ENCODE measurements at regions not wholly inside any gene's neighbourhood (a gene's known extent, or its start where the extent isn't known, plus 50 kb on each side); places are given as distances from the start of the nearest gene placed in this dataset.

DNA sequence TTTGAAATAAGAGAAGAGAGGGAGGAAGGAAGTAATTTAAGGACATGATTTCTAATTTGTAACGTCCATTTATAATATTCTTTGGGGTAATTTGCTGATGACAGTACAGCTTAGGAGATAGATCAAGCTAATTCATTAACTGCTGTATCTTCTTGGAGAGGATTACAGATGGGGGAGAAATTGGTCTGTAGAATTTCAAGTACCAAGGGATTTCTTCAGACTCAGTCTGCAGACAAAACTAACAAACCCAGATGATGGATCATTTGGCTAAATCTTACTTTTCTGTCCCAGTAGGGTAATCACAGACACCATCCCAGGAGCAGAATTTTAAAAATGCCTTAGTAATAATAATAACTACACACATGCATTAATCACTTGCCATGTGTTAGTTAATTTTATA is 711.8 kb downstream of the KCNJ2 start:
- H3K4me3 ChIP-seq (ENCODE audit: low read length): no peak overlapping the region
- TF ChIP-seq ZNF274 (IDR thresholded peaks at IDR 0.05; ENCODE audit: low read depth, low read length): no peak

DNA sequence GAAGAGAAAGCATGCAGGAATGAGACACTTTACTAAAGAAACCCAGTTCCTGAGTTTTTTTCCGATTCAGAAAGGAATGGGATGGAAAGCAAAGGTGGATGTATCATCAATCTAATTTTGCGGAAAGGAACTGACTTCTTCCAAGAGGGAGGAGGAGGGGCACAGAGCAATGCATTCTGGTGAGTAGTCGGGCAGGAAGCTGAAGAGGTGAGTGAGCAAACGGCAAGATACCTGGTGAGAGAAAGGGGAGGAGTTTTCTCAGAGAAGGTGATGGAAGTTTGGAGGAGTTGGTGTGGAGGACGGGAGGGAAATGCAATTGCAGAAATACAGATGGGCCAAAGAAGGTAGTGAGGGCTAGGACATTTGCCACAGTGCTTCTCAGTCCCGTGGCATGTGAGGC is 713.2 kb downstream of the KCNJ2 start:
- H3K4me3 ChIP-seq (ENCODE audit: low read length): no peak overlapping the region
- TF ChIP-seq ZNF274 (IDR thresholded peaks at IDR 0.05; ENCODE audit: low read depth, low read length): no peak

DNA sequence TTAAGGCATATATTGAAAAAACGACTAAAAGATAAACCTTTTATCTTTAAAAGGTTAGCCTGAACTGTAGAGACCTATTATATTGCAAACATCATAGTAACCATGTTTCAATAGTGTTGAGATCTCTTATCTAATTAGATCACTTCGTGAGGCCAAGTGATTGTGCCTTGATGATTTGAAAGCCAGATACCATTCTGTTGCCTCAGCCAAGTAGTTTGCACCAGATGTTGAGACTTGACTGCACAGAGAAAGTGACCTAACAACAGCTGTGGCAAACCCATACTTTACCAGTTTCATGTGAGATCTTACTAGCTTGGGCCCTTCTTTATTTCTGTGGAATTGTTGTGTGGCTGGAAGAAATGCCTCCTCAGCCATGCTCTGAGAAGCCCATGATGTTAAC is 717.3 kb downstream of the KCNJ2 start:
- no peak overlapping the region for H3K4me3 ChIP-seq (ENCODE audit: low read length)
- no peak for TF ChIP-seq ZNF274 (IDR thresholded peaks at IDR 0.05; ENCODE audit: low read depth, low read length)

DNA sequence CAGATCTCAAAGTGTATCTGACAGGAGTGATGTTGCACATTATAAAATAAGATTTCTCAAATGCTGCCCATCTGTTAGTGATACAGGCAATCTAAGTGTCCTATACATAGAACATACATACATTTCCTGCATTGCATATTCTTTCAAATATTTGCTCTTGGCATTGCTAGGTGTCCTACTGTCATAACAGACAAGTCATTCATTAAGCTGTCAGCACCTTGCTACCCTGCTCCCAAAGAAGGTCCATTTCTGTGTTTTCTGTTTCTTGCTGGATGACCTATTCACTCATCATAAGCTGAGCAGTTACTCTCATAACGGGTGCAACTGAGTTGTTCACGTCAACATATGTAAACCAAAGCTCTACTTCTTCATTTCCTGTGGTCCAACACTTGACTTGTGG is 719.0 kb downstream of the KCNJ2 start:
- TF ChIP-seq ZNF274 (IDR thresholded peaks at IDR 0.05; ENCODE audit: low read depth, low read length): no peak
- H3K4me3 ChIP-seq (ENCODE audit: low read length): no peak overlapping the region

DNA sequence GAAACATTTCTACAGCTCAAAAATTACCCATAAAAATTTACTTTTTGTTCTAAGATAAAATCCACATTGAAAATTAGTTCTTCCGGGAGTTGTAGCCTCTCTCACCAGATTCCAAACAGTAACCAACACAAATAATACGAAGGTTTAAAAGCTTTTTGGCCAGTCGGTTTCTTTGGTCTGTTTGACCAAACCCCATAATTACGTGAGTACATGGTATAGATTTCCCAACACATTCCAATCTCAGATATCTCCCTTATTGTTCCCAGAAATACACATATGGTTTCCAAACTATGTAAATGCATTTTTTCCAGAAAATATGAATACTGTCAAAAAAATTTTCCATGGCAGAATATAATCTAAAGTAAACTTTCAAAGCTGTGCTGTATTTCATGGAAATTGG is 722.0 kb downstream of the KCNJ2 start:
- TF ChIP-seq ZNF274 (IDR thresholded peaks at IDR 0.05; ENCODE audit: low read depth, low read length): no peak
- no peak overlapping the region for H3K4me3 ChIP-seq (ENCODE audit: low read length)

DNA sequence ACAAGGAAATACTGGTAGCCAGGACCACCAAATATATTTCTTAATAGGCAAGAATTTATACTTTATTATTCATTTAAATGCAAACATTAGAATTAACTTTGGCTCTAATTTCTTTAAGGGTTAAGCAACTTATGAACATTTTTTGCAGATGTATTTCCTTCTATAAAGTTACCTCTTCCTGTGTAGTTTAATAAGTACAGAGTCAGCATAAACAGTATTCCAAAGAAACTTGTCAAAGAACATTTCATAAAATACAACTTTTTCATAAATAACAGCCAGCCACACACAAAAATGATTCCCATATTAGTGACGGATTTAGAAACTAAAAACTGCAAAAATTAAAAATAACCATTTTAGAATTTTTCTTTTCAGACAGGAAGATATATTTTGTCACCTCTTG is 723.2 kb downstream of the KCNJ2 start:
- H3K4me3 ChIP-seq (ENCODE audit: low read length): no peak overlapping the region
- no peak for TF ChIP-seq ZNF274 (IDR thresholded peaks at IDR 0.05; ENCODE audit: low read depth, low read length)

DNA sequence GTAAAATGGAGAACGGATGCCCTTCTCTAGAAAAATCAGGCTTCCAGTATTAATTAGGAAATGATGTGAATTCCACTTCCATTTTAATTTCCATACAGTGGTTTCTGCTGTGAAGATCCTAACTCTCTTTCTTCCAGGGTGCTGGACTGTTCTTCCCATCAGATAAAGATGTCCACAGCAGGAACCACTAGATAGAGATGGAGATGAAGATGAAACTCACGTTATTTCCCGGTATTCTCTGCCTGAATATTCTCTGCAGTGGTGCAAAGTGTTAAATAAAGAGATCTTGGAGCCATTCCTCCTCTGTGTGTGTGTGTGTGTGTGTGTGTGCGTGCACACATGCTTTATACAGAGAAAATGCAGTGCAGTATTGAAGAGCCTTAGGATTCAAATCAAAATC is 727.5 kb downstream of the KCNJ2 start:
- TF ChIP-seq ZNF274 (IDR thresholded peaks at IDR 0.05; ENCODE audit: low read depth, low read length): no peak

DNA sequence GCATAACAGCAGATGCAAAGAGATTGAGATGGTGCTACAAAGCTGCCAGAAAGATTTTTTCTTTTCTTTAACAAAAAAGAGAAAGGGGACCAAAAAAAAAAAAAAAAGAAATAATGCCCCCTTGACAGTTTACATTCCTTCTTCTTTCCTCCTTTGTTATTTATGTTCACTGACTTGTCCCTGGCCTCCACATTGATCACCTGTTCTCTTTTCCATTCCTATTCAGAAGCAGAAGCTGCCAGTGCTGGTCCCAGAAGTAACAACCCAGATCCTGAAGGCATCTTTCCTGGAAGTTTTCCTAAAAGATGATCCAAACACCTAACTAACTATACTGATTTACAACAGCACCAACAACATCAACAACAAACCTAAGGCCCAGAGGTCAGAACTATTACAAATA is 728.1 kb downstream of the KCNJ2 start:
- TF ChIP-seq ZNF274 (IDR thresholded peaks at IDR 0.05; ENCODE audit: low read depth, low read length): no peak
- H3K4me3 ChIP-seq (ENCODE audit: low read length): no peak overlapping the region

More for the DNA sequence above, 727.5 kb downstream of the KCNJ2 start:
- no peak overlapping the region for H3K4me3 ChIP-seq (ENCODE audit: low read length)

DNA sequence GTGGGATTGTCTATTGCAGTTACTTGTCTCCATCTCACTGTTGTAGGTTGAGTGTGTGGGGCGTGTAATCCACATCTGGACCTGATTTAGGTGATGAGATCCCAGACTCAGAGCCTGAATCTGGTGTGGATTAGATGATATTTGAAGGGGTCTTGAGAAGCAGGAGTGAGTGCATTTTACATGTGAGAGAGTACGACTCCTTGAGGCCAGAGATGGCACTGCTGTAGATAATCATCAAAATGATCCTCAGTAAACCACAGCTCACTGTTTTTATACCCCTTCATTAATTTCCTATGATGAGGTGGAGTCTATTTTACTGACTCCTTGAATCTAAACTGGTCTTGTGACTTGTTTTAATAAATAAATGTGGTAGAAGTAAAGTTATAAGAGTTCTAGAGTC is 732.5 kb downstream of the KCNJ2 start:
- H3K4me3 ChIP-seq (ENCODE audit: low read length): no peak overlapping the region

DNA sequence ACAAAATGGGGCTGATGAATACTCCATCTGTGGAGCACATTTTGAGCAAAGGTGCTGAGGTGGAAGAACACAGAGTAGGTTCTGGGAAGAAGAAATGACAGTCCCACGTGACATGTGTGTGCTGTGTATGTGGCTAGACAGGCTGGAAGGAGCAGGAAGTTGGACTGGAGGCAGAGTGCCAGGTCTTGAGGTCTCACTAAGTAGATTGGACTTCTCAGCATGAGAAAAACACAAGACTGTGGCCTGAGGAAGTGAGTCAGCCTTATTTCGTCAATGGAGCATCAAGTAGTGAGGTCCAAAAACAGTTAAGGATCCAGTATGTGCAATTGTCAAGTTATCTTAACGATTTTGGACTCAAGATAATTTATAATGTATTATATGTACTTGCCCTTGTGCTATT is 736.5 kb downstream of the KCNJ2 start:
- TF ChIP-seq ZNF274 (IDR thresholded peaks at IDR 0.05; ENCODE audit: low read depth, low read length): no peak

More for the DNA sequence above, 732.5 kb downstream of the KCNJ2 start:
- TF ChIP-seq ZNF274 (IDR thresholded peaks at IDR 0.05; ENCODE audit: low read depth, low read length): no peak

DNA sequence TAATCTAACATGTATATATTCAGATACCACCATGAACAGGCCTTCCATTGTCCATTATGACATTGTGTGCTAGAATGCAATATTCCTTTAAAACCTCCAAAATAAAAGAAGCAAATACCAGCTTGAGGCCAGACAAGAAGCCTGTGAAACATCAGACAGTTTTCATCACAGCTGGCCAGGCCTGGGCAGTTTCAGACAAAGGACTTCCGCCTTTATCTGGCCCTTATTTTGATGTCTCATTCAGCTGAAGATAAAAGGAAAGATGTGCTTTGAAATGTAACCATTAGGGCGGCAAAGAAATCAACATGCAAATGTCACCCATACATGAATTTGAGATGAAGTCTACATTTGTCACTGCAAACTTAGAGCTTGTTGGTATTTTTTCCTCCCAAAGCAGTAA is 737.5 kb downstream of the KCNJ2 start:
- no peak overlapping the region for H3K4me3 ChIP-seq (ENCODE audit: low read length)
- no peak for TF ChIP-seq ZNF274 (IDR thresholded peaks at IDR 0.05; ENCODE audit: low read depth, low read length)

More for the DNA sequence above, 736.5 kb downstream of the KCNJ2 start:
- no peak overlapping the region for H3K4me3 ChIP-seq (ENCODE audit: low read length)

DNA sequence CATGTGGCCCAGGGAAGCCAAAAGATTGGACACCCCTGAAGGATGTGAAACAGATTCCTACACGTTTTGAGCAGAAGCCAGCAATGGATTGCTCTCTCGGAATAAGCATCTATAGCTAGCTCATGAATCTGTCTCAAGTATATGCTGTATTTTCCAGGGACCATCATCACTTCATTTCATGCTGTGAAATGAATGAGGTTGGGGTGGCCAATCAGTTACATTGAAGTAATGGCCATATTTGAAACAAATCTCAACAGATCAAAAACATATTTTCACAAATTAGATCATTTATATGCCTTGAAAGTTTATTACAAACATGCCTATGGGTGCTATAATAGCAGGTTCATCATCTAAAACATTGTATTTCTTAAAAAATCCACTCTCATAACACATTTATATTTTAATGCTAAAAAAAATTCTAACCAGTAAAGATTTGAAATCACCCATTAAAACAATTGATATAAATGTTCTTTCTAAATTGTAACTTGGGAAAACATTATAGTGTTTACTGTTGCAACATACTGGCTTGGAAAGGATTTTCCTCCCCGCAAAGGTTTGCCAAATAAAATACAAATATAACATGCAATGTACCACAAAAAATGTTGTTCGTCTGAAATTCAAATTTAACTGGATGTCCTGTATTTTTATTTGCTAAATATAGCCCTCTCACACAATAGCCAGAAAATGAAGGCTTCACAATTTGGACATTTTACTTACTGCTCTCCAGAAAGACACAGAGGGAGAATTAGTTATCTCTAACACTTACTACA is 743.6 kb downstream of the KCNJ2 start:
- no peak overlapping the region for H3K4me3 ChIP-seq (ENCODE audit: low read length)
- TF ChIP-seq ZNF274 (IDR thresholded peaks at IDR 0.05; ENCODE audit: low read depth, low read length): no peak

DNA sequence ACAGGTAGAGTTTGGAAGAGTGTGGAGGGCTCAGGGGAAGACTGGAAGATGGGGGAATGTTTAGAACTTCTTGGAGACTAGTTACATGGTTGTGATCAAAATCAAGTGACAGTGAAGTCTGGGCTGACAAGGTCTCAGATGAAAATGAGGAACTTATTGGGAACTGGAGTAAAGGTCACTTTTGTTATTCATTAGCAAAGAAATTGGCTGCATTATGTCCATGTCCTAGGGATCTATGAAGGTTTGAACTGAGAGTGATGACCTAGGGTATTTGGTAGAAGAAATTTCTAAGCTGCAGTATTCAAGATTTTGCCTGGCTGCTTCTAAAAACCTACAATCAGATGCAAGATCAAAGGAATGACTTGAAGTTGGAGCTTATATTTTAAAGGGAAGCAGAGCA is 747.1 kb downstream of the KCNJ2 start:
- no peak overlapping the region for H3K4me3 ChIP-seq (ENCODE audit: low read length)
- no peak for TF ChIP-seq ZNF274 (IDR thresholded peaks at IDR 0.05; ENCODE audit: low read depth, low read length)

DNA sequence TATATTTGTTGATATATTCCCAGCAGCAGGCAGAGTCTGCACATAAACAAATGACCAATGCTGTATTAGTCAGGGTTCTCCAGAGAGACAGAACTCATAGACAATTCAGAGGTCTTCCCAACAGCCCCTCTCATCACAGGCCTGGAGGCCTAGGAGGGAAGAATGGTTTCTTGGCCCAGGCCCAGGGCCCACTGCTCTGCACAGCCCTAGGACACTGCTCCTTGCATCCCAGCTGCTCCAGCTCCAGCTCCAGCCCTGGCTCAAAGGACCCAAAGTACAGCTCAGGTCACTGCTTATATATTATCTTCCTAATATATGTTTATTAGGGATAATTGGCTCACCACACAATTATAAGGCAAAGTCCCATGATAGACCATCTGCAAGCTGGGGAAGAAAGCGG is 749.9 kb downstream of the KCNJ2 start:
- H3K4me3 ChIP-seq (ENCODE audit: low read length): no peak overlapping the region
- TF ChIP-seq ZNF274 (IDR thresholded peaks at IDR 0.05; ENCODE audit: low read depth, low read length): no peak

DNA sequence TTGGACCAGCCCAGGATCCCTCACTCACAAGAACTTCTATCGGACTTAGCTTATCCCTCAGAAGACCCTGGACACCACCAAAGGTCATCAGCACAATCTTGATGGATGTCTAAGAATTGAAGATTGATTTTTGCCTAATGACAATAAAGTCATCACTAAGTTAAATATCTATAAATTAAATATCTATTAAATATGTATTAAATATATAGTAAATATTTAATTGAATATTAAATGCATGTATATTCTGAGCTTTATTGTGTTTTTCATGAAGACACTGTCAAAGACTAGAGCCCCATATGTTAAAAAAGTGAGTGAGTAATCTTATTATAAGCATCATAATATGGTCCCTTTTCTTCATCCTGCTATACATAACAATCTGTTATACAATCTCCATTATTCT is 751.1 kb downstream of the KCNJ2 start:
- TF ChIP-seq ZNF274 (IDR thresholded peaks at IDR 0.05; ENCODE audit: low read depth, low read length): no peak
- H3K4me3 ChIP-seq (ENCODE audit: low read length): no peak overlapping the region

DNA sequence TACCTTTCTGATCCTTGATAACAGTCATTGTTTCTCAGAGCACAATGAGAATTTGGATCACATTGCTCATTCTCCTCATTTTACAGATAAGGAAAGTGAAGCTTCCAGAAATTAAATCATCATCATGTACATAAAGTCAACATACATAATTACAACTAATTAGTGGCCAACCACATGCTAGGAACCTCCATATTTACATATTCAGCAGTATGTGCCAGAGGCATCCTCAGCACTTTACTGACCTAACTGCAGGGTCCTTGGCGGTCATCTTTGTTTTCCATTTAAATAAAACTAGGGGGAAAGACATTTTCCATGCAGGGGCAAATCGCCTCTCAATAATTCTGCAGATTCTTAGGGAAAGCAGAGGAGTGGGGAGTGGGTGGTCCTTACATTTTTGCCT is 752.9 kb downstream of the KCNJ2 start:
- no peak overlapping the region for H3K4me3 ChIP-seq (ENCODE audit: low read length)

More for the DNA sequence above, 752.9 kb downstream of the KCNJ2 start:
- no peak for TF ChIP-seq ZNF274 (IDR thresholded peaks at IDR 0.05; ENCODE audit: low read depth, low read length)

All from GM08714 (cell line).